ENCODE measurements at regions not wholly inside any gene's neighbourhood (a gene's known extent, or its start where the extent isn't known, plus 50 kb on each side); places are given as distances from the start of the nearest gene placed in this dataset.

DNA sequence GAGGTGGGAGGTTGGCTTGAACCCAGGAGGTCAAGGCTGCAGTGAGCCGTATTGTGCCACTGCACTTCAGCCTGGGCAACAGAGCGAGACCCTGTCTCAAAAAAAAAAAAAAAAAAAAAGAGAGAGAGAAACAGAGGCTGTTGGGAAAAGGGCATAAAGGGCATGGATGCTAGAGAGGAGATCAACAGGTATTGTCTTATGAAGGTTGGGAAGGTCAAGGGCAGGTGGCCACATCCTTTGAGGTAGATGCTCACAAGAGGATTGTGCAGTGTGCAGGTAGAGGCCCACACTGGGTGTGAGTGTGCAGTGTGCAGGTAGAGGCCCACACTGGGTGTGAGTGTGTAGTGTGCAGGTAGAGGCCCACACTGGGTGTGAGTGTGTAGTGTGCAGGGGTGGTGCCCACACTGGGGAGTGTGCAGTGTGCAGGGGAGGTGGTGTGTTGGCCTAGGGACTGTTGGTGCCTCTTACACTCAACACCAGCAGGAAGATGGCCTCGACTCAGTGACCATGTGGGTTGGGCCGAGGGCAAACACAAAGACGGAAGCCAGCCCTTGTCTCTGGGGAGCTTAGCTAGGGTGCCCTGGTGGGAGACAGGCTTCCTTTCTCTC, 404.9 kb upstream of the TNRC6C start:
- no peak overlapping the region for H3K27ac ChIP-seq

GRCh38 chr17:77555121-77555591, 403.3 kb upstream of the TNRC6C start:
- no peak for DNase-seq
- Histone ChIP-seq H3K27ac (no peak overlapping the region), H3K4me1 (ENCODE audit: insufficient read depth) (no peaks in the 10 kb centered on the region), H3K9me3 (no peaks in the 10 kb centered on the region), H3K27me3 (no peaks in the 10 kb centered on the region), H3K36me3 (no peaks in the 10 kb centered on the region), H3K4me3 (no peak overlapping the region)
- intact Hi-C loops (cut with DNase I) = no loop called here
- WGBS, 3 donors = 77 to 87% (median 80%) methylated on average over 16 of the region's 16 CpGs
- no peak for TF ChIP-seq POLR2A (IDR thresholded peaks at IDR 0.05)
- TF ChIP-seq EP300 (IDR thresholded peaks at IDR 0.05) = no peak
- TF ChIP-seq CTCF (IDR thresholded peaks at IDR 0.05) = no peak

More for the DNA sequence above, 404.9 kb upstream of the TNRC6C start:
- Histone ChIP-seq H3K4me1 (ENCODE audit: insufficient read depth) (no peaks in the 10 kb centered on the region), H3K4me3 (no peak overlapping the region), H3K36me3 (no peaks in the 10 kb centered on the region), H3K27me3 (no peaks in the 10 kb centered on the region), H3K9me3 (no peaks in the 10 kb centered on the region)
- TF ChIP-seq POLR2A (IDR thresholded peaks at IDR 0.05) (no peak), EP300 (IDR thresholded peaks at IDR 0.05) (no peak), CTCF (IDR thresholded peaks at IDR 0.05) (no peak)
- intact Hi-C loops (cut with DNase I) = no loop called here
- no peak for DNase-seq
- WGBS, 3 donors = 90 to 91% (median 91%) methylated on average over 5 of the region's 5 CpGs

- Histone ChIP-seq H3K36me3 (no peaks in the 10 kb centered on the region), H3K4me1 (ENCODE audit: insufficient read depth) (no peaks in the 10 kb centered on the region), H3K4me3 (no peak overlapping the region), H3K27ac (no peak overlapping the region), H3K9me3 (no peaks in the 10 kb centered on the region), H3K27me3 (no peaks in the 10 kb centered on the region)
- 21 to 39% (median 28%) methylated on average over 11 of the region's 11 CpGs for WGBS, 3 donors
- intact Hi-C loops (cut with DNase I) = no loop called here
- DNase-seq = no peak
- TF ChIP-seq EP300 (IDR thresholded peaks at IDR 0.05) = no peak
- no peak for TF ChIP-seq CTCF (IDR thresholded peaks at IDR 0.05)
- TF ChIP-seq POLR2A (IDR thresholded peaks at IDR 0.05) = no peak
These were observed 402.7 kb upstream of the TNRC6C start for GRCh38 chr17:77555741-77556291.

DNA sequence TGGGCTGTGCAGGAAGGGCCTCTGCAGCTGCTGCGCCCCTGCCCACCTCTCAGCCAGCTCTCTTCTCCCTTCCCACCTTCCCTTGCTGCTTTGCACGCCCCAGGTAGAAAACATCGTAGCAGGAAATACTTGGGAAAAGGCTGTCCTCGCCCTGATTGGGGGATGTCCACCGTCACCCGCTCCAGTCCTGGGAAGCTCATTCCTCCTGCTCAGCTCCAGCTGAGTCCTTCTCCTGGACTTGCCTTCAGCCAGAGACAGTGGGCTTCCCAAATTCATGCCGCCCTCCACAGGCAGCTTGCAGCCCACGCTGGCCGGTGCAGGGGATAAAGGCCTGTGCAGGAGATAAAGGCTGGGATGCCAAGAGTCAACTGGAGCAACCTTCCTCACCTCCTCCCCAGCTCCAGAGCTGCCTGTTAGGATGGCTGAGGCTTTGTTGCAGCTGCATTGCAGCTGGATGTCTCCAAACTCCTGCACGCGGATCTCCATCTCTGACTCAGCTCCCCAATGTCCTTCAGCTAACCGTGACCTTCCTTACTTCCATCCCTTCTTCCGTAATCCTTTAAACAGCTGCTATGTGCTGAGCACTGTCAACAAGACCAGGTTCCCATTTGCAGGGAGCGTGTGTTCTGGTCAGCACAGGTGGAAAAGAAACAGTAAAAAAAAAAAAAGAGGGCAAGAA, 402.0 kb upstream of the TNRC6C start:
- 17 to 45% (median 24%) methylated on average over 13 to 14 of the region's 14 CpGs for WGBS, 3 donors
- no peak for DNase-seq
- Histone ChIP-seq H3K9me3 (no peaks in the 10 kb centered on the region), H3K27me3 (no peaks in the 10 kb centered on the region), H3K4me1 (ENCODE audit: insufficient read depth) (no peaks in the 10 kb centered on the region), H3K4me3 (no peak overlapping the region), H3K36me3 (no peaks in the 10 kb centered on the region), H3K27ac (no peak overlapping the region)
- no peak for TF ChIP-seq CTCF (IDR thresholded peaks at IDR 0.05)
- intact Hi-C loops (cut with DNase I) = no loop called here
